Erythroblast (primary cell): ENCODE measurements at regions not wholly inside any gene's neighbourhood (a gene's known extent, or its start where the extent isn't known, plus 50 kb on each side); places are given as distances from the start of the nearest gene placed in this dataset.
A peak's percentile ranks its signal among the peaks of the same experiment; 100 is the strongest.
"Not testable (repeated sequence)": the region's sequence is repeated elsewhere in the genome, so short reads cannot be mapped to it uniquely, and the experiment has no call there.

Source experiments
- DNase-seq, 2 experiments: peaks; one replicate each; lab custom pipeline; 2025; lab: John Stamatoyannopoulos, UW
- GATA1 ChIP-seq: IDR thresholded peaks from 2 replicates; pipeline ENCODE4 v1.6.1; 2011; ENCODE audit warnings: low read depth, mild to moderate bottlenecking, control low read depth, low read length, moderate library complexity
- POLR2A ChIP-seq: IDR thresholded peaks from 2 replicates; pipeline ENCODE4 v1.6.1; 2011; ENCODE audit warnings: mild to moderate bottlenecking, low read length

DNA sequence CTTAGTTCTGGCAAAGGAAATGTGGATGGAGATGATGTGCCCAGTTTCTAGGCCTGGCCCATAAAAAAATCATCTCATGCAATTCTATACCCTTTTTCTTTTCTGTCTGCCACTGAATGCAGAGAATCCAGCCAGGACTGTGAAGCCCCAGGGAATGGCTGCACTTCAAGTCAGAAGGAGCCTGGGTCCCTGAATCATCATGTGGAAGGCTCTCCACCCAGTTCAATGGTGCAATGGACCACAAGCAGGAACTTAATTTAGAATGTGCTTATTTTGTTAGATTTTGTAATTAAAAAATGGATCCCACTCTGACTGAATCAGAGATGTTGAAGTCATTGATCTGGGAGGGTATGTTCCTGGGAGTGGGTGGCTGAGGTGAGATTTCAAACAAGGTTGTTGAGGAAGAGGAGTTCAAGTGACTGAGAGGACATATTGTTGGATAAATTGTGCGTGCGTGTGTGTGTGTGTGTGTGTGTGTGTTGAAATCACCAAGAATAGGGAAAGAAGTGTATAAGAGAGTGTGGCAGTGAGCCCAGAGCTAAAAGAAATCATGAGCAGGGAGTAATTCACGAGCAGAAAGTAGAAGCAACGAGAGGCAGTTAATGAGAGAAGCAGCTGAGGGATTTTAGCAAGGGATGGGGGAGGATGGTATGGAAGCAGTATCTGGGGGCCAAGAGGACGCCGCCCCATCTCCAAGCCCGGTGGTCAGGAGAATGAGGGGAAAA is 125.4 kb downstream of the TMX1 start:
- DNase-seq = no peak
- TF ChIP-seq GATA1 (no peak), POLR2A (no peak)

DNA sequence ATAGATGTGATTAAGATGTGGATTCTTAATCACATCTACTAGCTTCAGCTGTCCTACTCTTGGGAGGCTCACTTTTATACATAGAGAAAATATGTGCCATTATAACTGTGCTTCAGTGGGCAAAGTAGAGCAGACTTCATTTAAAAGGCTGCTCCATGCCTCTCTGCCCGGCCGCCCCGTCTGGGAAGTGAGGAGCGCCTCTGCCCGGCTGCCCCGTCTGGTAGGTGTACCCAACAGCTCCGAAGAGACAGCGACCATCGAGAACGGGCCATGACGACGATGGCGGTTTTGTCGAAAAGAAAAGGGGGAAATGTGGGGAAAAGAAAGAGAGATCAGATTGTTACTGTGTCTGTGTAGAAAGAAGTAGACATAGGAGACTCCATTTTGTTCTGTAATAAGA is 126.4 kb downstream of the TMX1 start:
- DNase-seq = not testable (repeated sequence)

DNA sequence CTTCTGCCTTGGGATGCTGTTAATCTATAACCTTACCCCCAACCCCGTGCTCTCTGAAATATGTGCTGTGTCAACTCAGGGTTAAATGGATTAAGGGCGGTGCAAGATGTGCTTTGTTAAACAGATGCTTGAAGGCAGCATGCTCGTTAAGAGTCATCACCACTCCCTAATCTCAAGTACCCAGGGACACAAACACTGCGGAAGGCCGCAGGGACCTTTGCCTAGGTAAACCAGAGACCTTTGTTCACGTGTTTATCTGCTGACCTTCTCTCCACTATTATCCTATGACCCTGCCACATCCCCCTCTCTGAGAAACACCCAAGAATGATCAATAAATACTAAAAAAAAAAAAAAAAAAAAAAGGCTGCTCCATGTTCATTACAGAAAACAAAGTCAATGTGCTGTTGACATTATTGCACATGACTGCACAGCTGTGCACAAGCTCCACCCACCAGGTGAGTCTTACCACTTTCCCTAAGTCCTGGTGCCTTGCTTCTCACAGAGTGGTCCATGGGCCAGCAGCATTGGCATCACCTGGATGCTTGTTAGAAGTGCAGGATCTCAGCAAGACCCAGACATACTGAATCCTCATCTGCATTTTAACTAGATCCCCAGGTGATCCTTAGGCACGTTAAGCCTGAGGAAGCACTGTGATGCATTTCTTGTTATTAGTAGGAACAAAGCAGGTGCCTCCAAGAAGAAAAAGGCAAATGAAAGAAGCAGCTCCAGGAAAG is 127.0 kb downstream of the TMX1 start:
- DNase-seq = not testable (repeated sequence)

DNA sequence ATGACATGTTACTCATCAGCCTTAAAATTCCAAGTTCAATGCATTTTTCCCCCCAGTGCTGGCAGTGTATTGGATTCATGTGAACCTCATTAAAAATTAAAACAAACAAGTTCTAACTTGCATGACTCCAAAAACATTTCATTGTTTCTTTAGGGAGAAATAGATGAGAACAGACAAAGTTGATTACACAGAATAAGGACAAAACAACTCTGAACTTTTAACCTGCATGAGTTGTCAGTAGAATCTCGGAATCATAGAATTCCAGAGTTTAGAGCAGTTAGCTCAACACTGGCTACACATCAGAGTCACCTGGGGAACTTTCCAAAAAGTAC is 127.5 kb downstream of the TMX1 start:
- TF ChIP-seq GATA1 (no peak), POLR2A (no peak)
- no peak for DNase-seq

DNA sequence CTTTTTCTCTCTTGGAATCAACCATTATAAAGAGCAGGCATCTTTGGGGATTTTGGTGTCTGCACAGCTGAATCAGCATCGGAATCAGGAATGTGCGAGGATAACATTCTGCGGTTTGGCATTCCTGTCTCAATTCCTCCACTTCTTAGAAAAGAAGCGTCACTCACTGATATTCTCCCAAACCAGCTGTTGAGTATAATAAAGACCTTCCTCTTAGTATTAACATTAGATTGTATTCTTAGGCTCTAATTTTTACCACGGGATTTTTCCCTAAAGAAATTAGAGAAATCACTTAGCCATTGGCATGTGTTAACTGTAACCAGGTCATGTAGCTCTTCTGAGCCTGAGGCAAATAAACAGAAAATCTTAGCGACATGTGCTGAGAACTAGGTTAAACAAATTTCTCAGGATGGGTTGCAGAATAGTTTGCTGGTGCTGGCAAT is 128.7 kb downstream of the TMX1 start:
- TF ChIP-seq GATA1 (no peak), POLR2A (no peak)
- no peak for DNase-seq

DNA sequence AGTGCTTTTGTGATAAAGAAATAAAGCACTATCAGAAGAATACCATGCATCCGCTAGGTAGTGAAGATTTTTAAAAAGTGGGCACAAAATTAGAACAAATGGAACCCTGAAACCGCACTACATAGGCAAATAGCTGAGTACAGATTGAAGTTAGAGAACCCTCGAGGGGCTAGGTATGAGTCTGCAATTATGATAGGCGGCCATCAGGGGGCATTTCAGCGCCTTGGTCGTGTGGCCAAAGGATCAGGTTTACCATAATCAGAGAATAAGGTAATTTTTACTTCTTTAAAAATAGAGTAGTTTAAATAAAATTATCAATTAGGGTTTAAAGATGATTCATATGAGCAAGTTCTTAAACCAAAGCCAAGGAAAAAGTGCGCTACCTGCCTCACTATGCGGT is 129.8 kb downstream of the TMX1 start:
- peak; percentile 18 to 38 for DNase-seq
- TF ChIP-seq GATA1 (no peak), POLR2A (no peak)

DNA sequence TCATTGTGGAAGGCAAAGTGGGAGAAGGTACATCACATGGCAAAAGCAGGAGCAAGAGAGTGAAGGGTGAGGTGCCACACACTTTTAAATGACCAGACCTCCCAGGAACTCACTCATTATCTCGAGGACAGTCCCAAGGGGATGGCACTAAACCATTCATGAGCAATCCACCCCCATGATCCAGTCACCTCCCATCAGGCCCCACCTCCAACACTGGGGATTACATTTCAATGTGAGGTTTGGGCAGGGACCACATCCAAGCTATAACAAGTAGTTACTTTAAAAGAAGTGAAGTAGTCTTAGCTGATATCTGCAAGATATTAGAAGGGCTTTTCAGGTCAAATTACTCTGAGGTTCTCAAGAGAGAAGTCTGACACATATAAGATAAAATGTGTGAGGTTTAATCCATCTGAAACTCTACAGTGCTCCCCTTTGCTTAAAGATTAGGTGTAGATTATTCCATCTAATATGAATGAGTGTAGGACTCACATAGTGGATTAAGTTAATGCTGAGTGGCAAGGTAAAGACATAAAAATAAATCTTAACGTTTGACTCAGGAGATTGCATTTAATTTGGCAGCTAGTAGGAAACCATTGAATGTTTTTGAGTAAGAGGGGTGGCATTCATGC is 130.8 kb downstream of the TMX1 start:
- DNase-seq = no peak
- TF ChIP-seq GATA1 (no peak), POLR2A (no peak)

DNA sequence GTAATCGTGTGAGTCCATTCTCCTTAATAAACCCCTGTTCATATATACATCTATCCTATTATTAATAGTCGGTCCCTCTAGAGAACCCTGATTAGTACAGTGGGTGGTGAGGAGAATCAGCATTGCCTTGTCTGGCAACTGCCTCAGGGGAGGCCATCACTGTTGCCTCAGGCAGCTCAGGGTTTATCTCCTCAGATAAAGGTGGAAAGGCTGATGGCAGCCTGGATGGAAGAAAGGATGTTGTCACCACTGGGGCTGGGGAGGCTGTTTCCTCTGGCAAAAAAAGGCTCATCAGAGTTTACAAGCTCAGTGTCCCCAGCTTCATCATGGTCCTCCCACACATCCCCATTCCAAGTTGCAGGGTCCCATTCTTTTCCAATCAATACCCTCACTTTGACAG is 137.1 kb downstream of the TMX1 start:
- DNase-seq = not testable (repeated sequence)

DNA sequence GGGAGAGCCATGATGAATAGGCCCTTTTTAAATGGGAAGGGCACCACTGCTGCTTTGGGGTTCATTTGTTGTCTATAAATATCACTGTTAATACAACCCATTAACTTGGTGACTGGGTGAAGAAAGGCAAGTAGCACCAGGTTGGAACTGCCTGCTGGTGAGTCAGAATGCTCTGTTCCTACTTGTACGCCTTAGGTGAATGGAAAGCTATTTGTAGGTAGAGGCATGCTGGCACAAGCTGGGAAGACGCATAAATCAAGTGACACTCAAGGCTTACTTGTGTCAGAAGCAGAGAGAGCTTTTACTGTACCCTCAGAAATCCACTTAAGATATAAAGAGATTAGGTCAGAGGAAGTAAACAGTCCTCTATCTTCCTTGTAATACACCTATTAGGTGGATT is 142.5 kb downstream of the TMX1 start:
- DNase-seq = no peak
- TF ChIP-seq POLR2A (no peak), GATA1 (no peak)

DNA sequence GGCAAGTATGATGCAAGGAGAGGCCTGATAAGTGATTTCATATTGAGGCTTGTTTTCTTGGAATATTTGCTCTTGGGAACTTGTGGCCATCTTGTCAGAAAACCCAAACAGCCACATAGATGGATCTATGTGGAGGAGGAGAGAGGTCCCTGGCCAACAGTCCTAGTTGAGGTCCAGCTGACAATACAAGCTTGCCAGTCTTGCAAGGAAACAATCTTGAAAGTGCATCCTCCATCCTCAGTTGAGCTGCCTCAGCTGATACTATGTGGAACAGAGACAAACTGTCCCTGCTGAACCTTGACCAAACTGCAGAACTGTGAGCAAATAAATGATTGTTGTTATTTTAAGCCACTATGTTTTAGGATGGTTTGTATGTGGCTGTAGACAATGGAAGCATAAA is 146.4 kb downstream of the TMX1 start:
- no peak for DNase-seq
- TF ChIP-seq GATA1 (no peak), POLR2A (no peak)

DNA sequence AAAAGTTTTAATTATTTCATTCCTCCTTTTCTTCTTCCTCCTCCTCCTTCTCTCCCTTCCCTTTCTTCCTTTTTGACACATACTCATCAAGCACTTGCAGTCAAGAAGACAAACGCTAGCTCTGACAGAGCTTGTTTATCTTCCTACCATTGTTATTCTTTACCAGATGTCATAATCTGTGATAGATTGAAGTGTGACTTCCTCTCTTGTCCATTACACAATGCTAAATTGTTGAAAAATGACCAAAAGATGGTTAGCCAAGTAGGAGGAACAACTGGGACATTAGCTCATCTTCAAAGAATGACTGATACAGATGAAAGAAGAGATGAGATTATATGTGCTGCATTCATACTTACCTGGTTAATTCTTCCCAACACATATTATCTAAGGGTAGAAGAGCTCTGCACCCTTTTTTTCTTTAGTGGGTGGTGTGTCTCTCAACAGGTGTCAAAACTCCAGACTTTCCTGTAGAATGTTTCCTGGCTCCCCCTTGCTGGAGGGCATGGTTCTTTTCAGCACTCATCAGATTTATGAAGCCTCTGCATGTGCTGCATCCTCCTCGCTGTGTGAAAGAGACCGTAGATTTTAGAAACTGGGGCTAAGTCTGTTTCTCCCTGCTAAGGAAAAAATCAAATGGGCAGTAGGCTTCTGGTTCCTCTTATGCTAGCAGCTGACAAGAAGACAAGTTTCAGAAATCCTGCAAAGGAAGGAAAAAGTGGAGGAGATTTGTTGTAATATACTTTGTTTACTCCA is 147.1 kb downstream of the TMX1 start:
- no peak for TF ChIP-seq POLR2A
- TF ChIP-seq GATA1 = no peak
- DNase-seq = no peak

DNA sequence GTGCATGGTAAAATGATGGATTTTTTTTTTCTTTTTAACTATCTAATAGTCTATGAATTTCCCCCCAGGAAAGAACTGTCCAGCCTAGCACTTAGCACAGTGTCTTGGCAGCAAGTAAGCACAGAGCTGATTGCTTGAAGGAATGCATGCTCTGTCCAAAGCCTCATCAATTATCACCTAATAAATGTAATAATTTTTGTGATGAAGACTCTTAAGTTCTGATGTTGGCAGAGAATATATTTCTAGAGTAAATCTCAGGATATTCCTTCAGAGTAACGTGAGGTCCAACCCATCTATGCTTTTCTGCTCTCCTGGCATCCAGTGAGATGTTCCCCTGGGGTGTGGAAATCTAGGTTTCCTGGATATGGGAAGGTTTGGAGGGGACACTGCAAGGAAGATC is 152.4 kb downstream of the TMX1 start:
- no peak for DNase-seq
- no peak for TF ChIP-seq POLR2A

DNA sequence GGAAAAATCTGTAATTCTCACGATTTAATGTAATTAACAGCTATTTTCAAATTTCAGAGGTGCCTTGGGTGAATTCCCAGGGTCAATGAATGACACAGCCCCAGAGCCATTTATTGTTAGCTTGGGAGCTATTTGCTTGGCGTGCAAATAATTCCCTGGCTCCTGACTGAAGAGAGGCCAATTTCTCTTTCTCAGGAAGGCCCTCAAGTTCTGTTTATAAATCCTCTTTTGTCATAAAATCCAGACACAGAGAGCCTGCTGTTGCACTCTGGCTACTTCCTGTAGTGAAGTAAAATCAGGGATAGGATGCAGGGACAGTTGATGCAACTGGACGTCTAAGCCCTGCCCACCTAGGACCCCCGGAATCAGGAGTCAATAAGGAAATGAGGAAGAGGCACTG is 154.3 kb downstream of the TMX1 start:
- no peak for DNase-seq
- no peak for TF ChIP-seq GATA1
- no peak for TF ChIP-seq POLR2A

DNA sequence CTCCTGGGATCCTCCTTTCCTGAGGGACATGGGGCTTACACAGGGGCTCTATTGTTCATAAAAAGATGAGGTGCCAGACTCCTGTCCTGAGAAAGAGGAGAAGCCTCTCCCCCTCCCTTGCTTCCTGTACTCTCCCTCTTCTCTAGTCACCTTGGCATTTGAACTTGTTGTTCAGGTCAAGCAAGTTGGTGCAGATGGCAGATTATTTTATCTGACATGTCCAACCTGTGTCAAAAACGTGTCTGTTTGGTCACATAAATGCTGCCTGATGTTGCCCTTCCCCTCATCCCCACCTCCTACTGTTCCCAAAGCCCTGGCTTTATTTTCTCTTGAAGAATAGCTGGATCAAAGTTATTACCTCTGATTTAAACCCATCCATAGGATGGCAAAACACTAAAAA is 154.8 kb downstream of the TMX1 start:
- TF ChIP-seq POLR2A = no peak
- no peak for TF ChIP-seq GATA1
- no peak for DNase-seq

DNA sequence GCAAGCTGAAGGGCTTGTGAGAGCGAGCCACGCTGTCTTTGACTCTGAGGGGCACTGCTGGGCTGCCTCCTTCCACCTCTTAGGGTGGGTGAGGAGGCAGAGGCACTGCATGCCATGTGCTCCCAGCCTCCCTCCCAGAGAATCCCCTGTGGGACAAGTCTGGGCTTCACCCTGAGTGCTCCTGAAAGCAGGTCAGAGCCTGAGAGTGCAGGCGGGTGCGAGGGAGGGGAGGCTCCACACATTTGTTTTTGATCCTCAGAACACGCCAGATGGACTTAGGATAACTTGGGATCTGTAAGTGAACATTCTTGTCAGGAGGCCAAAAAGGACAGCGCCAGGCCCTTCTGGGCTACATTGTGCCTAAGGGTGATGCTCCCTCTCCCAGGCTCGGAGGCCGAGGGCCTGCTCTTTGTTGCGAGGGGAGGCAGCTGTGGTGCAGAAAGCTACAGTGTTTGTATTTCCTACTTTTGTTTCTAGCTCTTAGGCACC is 155.4 kb downstream of the TMX1 start:
- DNase-seq = no peak
- TF ChIP-seq GATA1 = no peak
- no peak for TF ChIP-seq POLR2A
